ENCODE measurements at regions not wholly inside any gene's neighbourhood (a gene's known extent, or its start where the extent isn't known, plus 50 kb on each side); places are given as distances from the start of the nearest gene placed in this dataset.
"Not testable (repeated sequence)": the region's sequence is repeated elsewhere in the genome, so short reads cannot be mapped to it uniquely, and the experiment has no call there.

- H3K27ac ChIP-seq, result no peak overlapping the region
- intact Hi-C loops (cut with DNase I), result no loop called here
- no peak for TF ChIP-seq POLR2A (IDR thresholded peaks at IDR 0.05)
- no peak for TF ChIP-seq CTCF (IDR thresholded peaks at IDR 0.05)
These were observed 193.0 kb downstream of the IL20RB start for GRCh38 chr3:137150825-137151224.

GRCh38 chr3:137153046-137153445, 195.3 kb downstream of the IL20RB start:
- ATAC-seq; H3K4me3 ChIP-seq; DNase-seq; H3K4me1 ChIP-seq; H3K27me3 ChIP-seq; H3K9me3 ChIP-seq; H3K27ac ChIP-seq; H3K36me3 ChIP-seq; intact Hi-C loops (cut with DNase I): not testable (repeated sequence)
- WGBS, 4 donors, result 86 to 93% (median 88%) methylated on average over 5 of the region's 5 CpGs

More at GRCh38 chr3:137150825-137151224, 193.0 kb downstream of the IL20RB start:
- ATAC-seq (no peak), DNase-seq (no peak)
- WGBS, 4 donors, result 77 to 84% (median 80%) methylated on average over 5 of the region's 5 CpGs
- no peaks in the 10 kb centered on the region for H3K36me3 ChIP-seq
- H3K4me1 ChIP-seq, result no peaks in the 10 kb centered on the region
- no peaks in the 10 kb centered on the region for H3K27me3 ChIP-seq
- H3K9me3 ChIP-seq, result no peaks in the 10 kb centered on the region
- H3K4me3 ChIP-seq, result no peak overlapping the region

GRCh38 chr3:137163241-137163871, 205.6 kb downstream of the IL20RB start:
- H3K27me3 ChIP-seq, result no peaks in the 10 kb centered on the region
- 19 to 33% (median 24%) methylated on average over 6 of the region's 6 CpGs for whole genome bisulfite sequencing, 4 donors
- intact Hi-C loops (cut with DNase I), result no loop called here
- no peak for TF ChIP-seq CTCF (IDR thresholded peaks at IDR 0.05)
- TF ChIP-seq POLR2A (IDR thresholded peaks at IDR 0.05), result no peak
- H3K4me1 ChIP-seq, result peaks cover 0 to 24% (median 7%) of the 10 kb centered on the region in 12 donors
- H3K27ac ChIP-seq, result peak overlapping the region in 10 of 12 donors; percentile 30 to 76 (median 60)
- no peaks in the 10 kb centered on the region for H3K9me3 ChIP-seq
- peak overlapping the region in 3 of 12 donors; percentile 3 to 17 (median 10) for H3K4me3 ChIP-seq
- no peaks in the 10 kb centered on the region for H3K36me3 ChIP-seq
- ATAC-seq (peak; percentile 86 to 92 (median 88)), DNase-seq (peak in 3 of 5 donors; percentile 8 to 29 (median 19))

- no peaks in the 10 kb centered on the region for H3K36me3 ChIP-seq
- DNase-seq (no peak), ATAC-seq (no peak)
- peaks cover 0 to 24% (median 7%) of the 10 kb centered on the region in 12 donors for H3K4me1 ChIP-seq
- H3K27ac ChIP-seq, result peak overlapping the region in 10 of 12 donors; percentile 30 to 76 (median 60)
- no peaks in the 10 kb centered on the region for H3K9me3 ChIP-seq
- no peak for TF ChIP-seq POLR2A (IDR thresholded peaks at IDR 0.05)
- TF ChIP-seq CTCF (IDR thresholded peaks at IDR 0.05), result no peak
- intact Hi-C loops (cut with DNase I), result no loop called here
- peak overlapping the region in 2 of 12 donors; percentile 3 to 10 for H3K4me3 ChIP-seq
- no peaks in the 10 kb centered on the region for H3K27me3 ChIP-seq
These were observed 206.2 kb downstream of the IL20RB start for GRCh38 chr3:137163958-137164357.
